HG03432 (cell line): ENCODE measurements at regions not wholly inside any gene's neighbourhood (a gene's known extent, or its start where the extent isn't known, plus 50 kb on each side); places are given as distances from the start of the nearest gene placed in this dataset.

Experiments used
- ATAC-seq: cut with Tn5 transposase; IDR thresholded peaks from one replicate; pipeline ENCODE4 v1.9.1; 2021; ENCODE audit warnings: mild to moderate bottlenecking, moderate library complexity; ENCODE audit not compliant: unreplicated experiment

GRCh38 chr2:128781166-128781565 is 462.5 kb upstream of the HS6ST1 start:
- ATAC-seq: no peak

- no peak for ATAC-seq
Measured at GRCh38 chr2:128781585-128782385, 463.1 kb upstream of the HS6ST1 start.

- ATAC-seq: no peak
Measured at GRCh38 chr2:128782411-128783192, 463.9 kb upstream of the HS6ST1 start.

GRCh38 chr2:128783193-128783671 is 464.6 kb upstream of the HS6ST1 start:
- no peak for ATAC-seq

GRCh38 chr2:128783896-128784295 is 465.2 kb upstream of the HS6ST1 start:
- ATAC-seq: no peak

GRCh38 chr2:128784626-128785306 is 466.1 kb upstream of the HS6ST1 start:
- no peak for ATAC-seq

- no peak for ATAC-seq
Measured at GRCh38 chr2:128786316-128786715, 467.6 kb upstream of the HS6ST1 start.

GRCh38 chr2:128786741-128787478 is 468.2 kb upstream of the HS6ST1 start:
- no peak for ATAC-seq

- ATAC-seq: no peak
Measured at GRCh38 chr2:128787616-128788015, 468.9 kb upstream of the HS6ST1 start.

- no peak for ATAC-seq
Measured at GRCh38 chr2:128788636-128789220, 470.1 kb upstream of the HS6ST1 start.

GRCh38 chr2:128789221-128789620 is 470.6 kb upstream of the HS6ST1 start:
- no peak for ATAC-seq

GRCh38 chr2:128789776-128790455 is 471.2 kb upstream of the HS6ST1 start:
- no peak for ATAC-seq

- no peak for ATAC-seq
Measured at GRCh38 chr2:128790541-128791001, 471.9 kb upstream of the HS6ST1 start.

- ATAC-seq: no peak
Measured at GRCh38 chr2:128791120-128791984, 472.7 kb upstream of the HS6ST1 start.

GRCh38 chr2:128791985-128792320 is 473.3 kb upstream of the HS6ST1 start:
- ATAC-seq: no peak

GRCh38 chr2:128792476-128793054 is 473.9 kb upstream of the HS6ST1 start:
- no peak for ATAC-seq

GRCh38 chr2:128793404-128793803 is 474.7 kb upstream of the HS6ST1 start:
- ATAC-seq: no peak

- ATAC-seq: no peak
Measured at GRCh38 chr2:128794285-128794684, 475.6 kb upstream of the HS6ST1 start.

GRCh38 chr2:128796321-128796720 is 477.7 kb upstream of the HS6ST1 start:
- ATAC-seq: no peak
